Fibroblast of the aortic adventitia (primary cell): ENCODE measurements at regions not wholly inside any gene's neighbourhood (a gene's known extent, or its start where the extent isn't known, plus 50 kb on each side); places are given as distances from the start of the nearest gene placed in this dataset.

Experiments
- DNase-seq: peaks from one replicate; pipeline ENCODE4 v3.0.0-alpha.2; 2010; ENCODE audit warnings: low read depth
- H3K4me3 ChIP-seq: 2 replicates; pipeline ENCODE4 v1.5.1; 2011; ENCODE audit warnings: low read depth, mild to moderate bottlenecking, control low read depth, low read length, moderate library complexity
- TF ChIP-seq, protein P1 (sequence below): IDR thresholded peaks from 2 replicates; pipeline ENCODE4 v1.5.1; 2011; ENCODE audit warnings: mild to moderate bottlenecking, low read length, control low read depth, inconsistent platforms; ENCODE audit not compliant: insufficient read depth

GRCh38 chr3:194070634-194071409 is 65.1 kb upstream of the HES1 start:
- H3K4me3 ChIP-seq = peak overlapping the region; percentile 55
- TF ChIP-seq, protein P1, sequence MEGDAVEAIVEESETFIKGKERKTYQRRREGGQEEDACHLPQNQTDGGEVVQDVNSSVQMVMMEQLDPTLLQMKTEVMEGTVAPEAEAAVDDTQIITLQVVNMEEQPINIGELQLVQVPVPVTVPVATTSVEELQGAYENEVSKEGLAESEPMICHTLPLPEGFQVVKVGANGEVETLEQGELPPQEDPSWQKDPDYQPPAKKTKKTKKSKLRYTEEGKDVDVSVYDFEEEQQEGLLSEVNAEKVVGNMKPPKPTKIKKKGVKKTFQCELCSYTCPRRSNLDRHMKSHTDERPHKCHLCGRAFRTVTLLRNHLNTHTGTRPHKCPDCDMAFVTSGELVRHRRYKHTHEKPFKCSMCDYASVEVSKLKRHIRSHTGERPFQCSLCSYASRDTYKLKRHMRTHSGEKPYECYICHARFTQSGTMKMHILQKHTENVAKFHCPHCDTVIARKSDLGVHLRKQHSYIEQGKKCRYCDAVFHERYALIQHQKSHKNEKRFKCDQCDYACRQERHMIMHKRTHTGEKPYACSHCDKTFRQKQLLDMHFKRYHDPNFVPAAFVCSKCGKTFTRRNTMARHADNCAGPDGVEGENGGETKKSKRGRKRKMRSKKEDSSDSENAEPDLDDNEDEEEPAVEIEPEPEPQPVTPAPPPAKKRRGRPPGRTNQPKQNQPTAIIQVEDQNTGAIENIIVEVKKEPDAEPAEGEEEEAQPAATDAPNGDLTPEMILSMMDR = no peak
- peak; percentile 76 for DNase-seq

DNA sequence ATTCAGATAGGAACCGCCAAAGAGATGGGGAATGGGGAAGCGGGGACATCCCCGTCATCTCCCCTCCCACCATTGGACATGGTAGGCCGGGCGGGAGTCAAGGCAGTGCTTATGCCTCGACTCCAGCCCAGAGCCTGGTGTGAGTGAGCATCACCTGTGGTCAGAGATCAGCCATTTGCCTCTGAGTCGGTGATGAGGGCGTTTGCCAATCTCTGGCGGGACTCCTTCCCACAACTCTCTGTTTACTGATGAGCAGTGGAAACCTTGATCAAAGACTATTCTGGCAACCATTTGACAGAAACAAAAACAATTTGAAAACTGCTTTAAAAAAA is 63.9 kb upstream of the HES1 start:
- DNase-seq = no peak
- no peak overlapping the region for H3K4me3 ChIP-seq
- TF ChIP-seq, protein P1 = no peak

DNA sequence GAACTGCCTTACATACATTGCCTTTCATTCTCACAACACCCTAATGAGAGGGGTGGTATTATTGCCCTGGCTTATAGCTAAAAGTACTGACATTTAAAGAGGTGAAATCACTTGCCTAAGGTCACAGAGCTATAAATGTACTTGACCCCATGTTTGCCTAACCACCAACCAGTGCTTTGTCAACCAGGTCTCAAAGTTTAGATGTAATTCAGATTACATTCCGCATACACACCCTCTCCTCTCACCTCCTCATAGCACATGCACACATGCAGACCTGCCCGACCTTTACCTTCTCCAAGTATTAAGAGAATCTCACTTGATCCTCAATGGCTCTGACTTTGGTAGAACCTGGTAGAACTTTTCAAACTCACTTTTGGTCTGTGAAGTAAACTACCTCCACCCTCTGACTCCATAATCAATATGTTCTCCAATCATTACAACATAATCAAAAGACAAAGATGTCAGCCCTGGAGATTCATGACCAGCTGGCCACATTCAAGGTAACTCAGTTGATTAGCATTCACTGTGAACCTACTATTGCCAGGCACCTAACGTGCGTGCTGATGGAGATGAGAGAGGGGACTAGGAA is 63.2 kb upstream of the HES1 start:
- no peak for DNase-seq
- TF ChIP-seq, protein P1 = no peak
- H3K4me3 ChIP-seq = no peak overlapping the region

GRCh38 chr3:194073926-194074325 is 62.0 kb upstream of the HES1 start:
- DNase-seq = no peak
- TF ChIP-seq, protein P1 = no peak
- H3K4me3 ChIP-seq = no peak overlapping the region

- no peak for DNase-seq
- TF ChIP-seq, protein P1 = no peak
- H3K4me3 ChIP-seq = no peak overlapping the region
These were observed 60.8 kb upstream of the HES1 start for GRCh38 chr3:194075088-194075615.

GRCh38 chr3:194075802-194076460 is 60.0 kb upstream of the HES1 start:
- DNase-seq = no peak
- H3K4me3 ChIP-seq = no peak overlapping the region
- TF ChIP-seq, protein P1 = no peak
